ENCODE measurements at regions not wholly inside any gene's neighbourhood (a gene's known extent, or its start where the extent isn't known, plus 50 kb on each side); places are given as distances from the start of the nearest gene placed in this dataset.

- no peak for TF ChIP-seq ZBTB7A (IDR thresholded peaks at IDR 0.05; ENCODE audit: low read depth)
- TF ChIP-seq REST (IDR thresholded peaks at IDR 0.05; ENCODE audit: low read depth): no peak
- no peak for TF ChIP-seq TCF12 (IDR thresholded peaks at IDR 0.05; ENCODE audit: low read depth)
- no peak for TF ChIP-seq FOXM1 (IDR thresholded peaks at IDR 0.05; ENCODE audit: borderline replicate concordance, low read depth)
- no peak for TF ChIP-seq CREB1 (IDR thresholded peaks at IDR 0.05; ENCODE audit: low read depth)
- no peak for TF ChIP-seq NFIC (IDR thresholded peaks at IDR 0.05)
- TF ChIP-seq YY1 (IDR thresholded peaks at IDR 0.05; ENCODE audit: low read depth): no peak
- TF ChIP-seq MAX (IDR thresholded peaks at IDR 0.05): no peak
- no peak for TF ChIP-seq TEAD4 (IDR thresholded peaks at IDR 0.05)
- TF ChIP-seq EP300 (IDR thresholded peaks at IDR 0.05; ENCODE audit: borderline replicate concordance): no peak
- no peak for TF ChIP-seq CEBPB (IDR thresholded peaks at IDR 0.05)
- TF ChIP-seq EGR1 (IDR thresholded peaks at IDR 0.05): no peak
- no peak for TF ChIP-seq RAD21 (IDR thresholded peaks at IDR 0.05; ENCODE audit: low read depth)
- TF ChIP-seq USF1 (IDR thresholded peaks at IDR 0.05): no peak
- no peak for TF ChIP-seq TAF1 (IDR thresholded peaks at IDR 0.05; ENCODE audit: low read depth)
Observed at GRCh38 chr17:27106347-27106981, 187.4 kb upstream of the WSB1 start.

- TF ChIP-seq TAF1 (IDR thresholded peaks at IDR 0.05; ENCODE audit: low read depth) (no peak), REST (IDR thresholded peaks at IDR 0.05; ENCODE audit: low read depth) (no peak), USF1 (IDR thresholded peaks at IDR 0.05) (no peak), ZBTB7A (IDR thresholded peaks at IDR 0.05; ENCODE audit: low read depth) (no peak)
Observed at GRCh38 chr17:27106982-27107360, 186.9 kb upstream of the WSB1 start.

GRCh38 chr17:27109346-27109745 is 184.6 kb upstream of the WSB1 start:
- no peak for TF ChIP-seq TCF12 (IDR thresholded peaks at IDR 0.05; ENCODE audit: low read depth)
- no peak for TF ChIP-seq MAX (IDR thresholded peaks at IDR 0.05)
- no peak for TF ChIP-seq EGR1 (IDR thresholded peaks at IDR 0.05)
- no peak for TF ChIP-seq RAD21 (IDR thresholded peaks at IDR 0.05; ENCODE audit: low read depth)
- no peak for TF ChIP-seq REST (IDR thresholded peaks at IDR 0.05; ENCODE audit: low read depth)
- TF ChIP-seq CEBPB (IDR thresholded peaks at IDR 0.05): no peak
- no peak for TF ChIP-seq TEAD4 (IDR thresholded peaks at IDR 0.05)
- TF ChIP-seq FOXM1 (IDR thresholded peaks at IDR 0.05; ENCODE audit: borderline replicate concordance, low read depth): no peak
- TF ChIP-seq NFIC (IDR thresholded peaks at IDR 0.05): no peak
- TF ChIP-seq USF1 (IDR thresholded peaks at IDR 0.05): no peak
- no peak for TF ChIP-seq TAF1 (IDR thresholded peaks at IDR 0.05; ENCODE audit: low read depth)
- no peak for TF ChIP-seq YY1 (IDR thresholded peaks at IDR 0.05; ENCODE audit: low read depth)
- TF ChIP-seq ZBTB7A (IDR thresholded peaks at IDR 0.05; ENCODE audit: low read depth): no peak
- no peak for TF ChIP-seq EP300 (IDR thresholded peaks at IDR 0.05; ENCODE audit: borderline replicate concordance)
- no peak for TF ChIP-seq CREB1 (IDR thresholded peaks at IDR 0.05; ENCODE audit: low read depth)

GRCh38 chr17:27153005-27153404 is 140.9 kb upstream of the WSB1 start:
- TF ChIP-seq EP300 (IDR thresholded peaks at IDR 0.05; ENCODE audit: borderline replicate concordance) (no peak), FOXM1 (IDR thresholded peaks at IDR 0.05; ENCODE audit: borderline replicate concordance, low read depth) (no peak), TCF12 (IDR thresholded peaks at IDR 0.05; ENCODE audit: low read depth) (no peak), YY1 (IDR thresholded peaks at IDR 0.05; ENCODE audit: low read depth) (no peak)
